Calu3 (cell line): ENCODE measurements at regions not wholly inside any gene's neighbourhood (a gene's known extent, or its start where the extent isn't known, plus 50 kb on each side); places are given as distances from the start of the nearest gene placed in this dataset.

ENCODE experiments used
- BruUV-seq: library from RNA; stranded (reverse); fragments of 400-500 nt; replicated peaks from 2 replicates; lab custom pipeline; 2021; lab: Mats Ljungman, UMichigan
- CTCF ChIA-PET: fragments of 300-600 bp; sonication (Branson Sonifier 250); formaldehyde crosslinking; loops from one replicate; lab custom pipeline; 2022; ENCODE audit warnings: antibody characterized with exemption; lab: Charles Lee
- DNase-seq: peaks from one replicate; pipeline ENCODE4 v3.0.0; 2022
- H3K27ac Mint-ChIP-seq: one replicate; pipeline ENCODE4 v1.8.0; 2022; ENCODE audit warnings: mixed read lengths; ENCODE audit not compliant: unreplicated experiment
- H3K27me3 Mint-ChIP-seq: one replicate; pipeline ENCODE4 v1.8.0; 2022; ENCODE audit warnings: mixed read lengths; ENCODE audit not compliant: unreplicated experiment
- H3K36me3 Mint-ChIP-seq: one replicate; pipeline ENCODE4 v1.8.0; 2022; ENCODE audit warnings: mild to moderate bottlenecking, moderate library complexity, mixed read lengths; ENCODE audit not compliant: insufficient read depth, unreplicated experiment
- H3K4me1 Mint-ChIP-seq: one replicate; pipeline ENCODE4 v1.8.0; 2022; ENCODE audit warnings: mild to moderate bottlenecking, low read depth, mixed read lengths; ENCODE audit not compliant: unreplicated experiment
- H3K4me3 Mint-ChIP-seq: one replicate; pipeline ENCODE4 v1.8.0; 2022; ENCODE audit warnings: mild to moderate bottlenecking, low read depth, moderate library complexity, mixed read lengths; ENCODE audit not compliant: unreplicated experiment
- H3K9me3 Mint-ChIP-seq: one replicate; pipeline ENCODE4 v1.8.0; 2022; ENCODE audit warnings: low read depth, mixed read lengths; ENCODE audit not compliant: unreplicated experiment
- intact Hi-C: fragments of 100-400 bp; cut with micrococcal nuclease; formaldehyde crosslinking; loops from one replicate; pipeline ENCODE4 v1.10.0; 2022; ENCODE audit not compliant: unreplicated experiment
- TF ChIP-seq, protein P1 (sequence below): fragments of 200-600 bp; IDR thresholded peaks from one replicate; pipeline ENCODE4 v1.8.0; 2022; ENCODE audit warnings: antibody characterized with exemption; ENCODE audit not compliant: unreplicated experiment

- no peak overlapping the region for H3K4me3 Mint-ChIP-seq
- CTCF ChIA-PET = no interaction called here
- no TSS peak for BruUV-seq
- intact Hi-C loops = no loop called here
- peaks cover 12% of the 10 kb centered on the region for H3K4me1 Mint-ChIP-seq
- no peaks in the 10 kb centered on the region for H3K27me3 Mint-ChIP-seq
- DNase-seq = no peak
- H3K9me3 Mint-ChIP-seq = no peaks in the 10 kb centered on the region
- H3K27ac Mint-ChIP-seq = no peak overlapping the region
- no peaks in the 10 kb centered on the region for H3K36me3 Mint-ChIP-seq
- TF ChIP-seq, protein P1, sequence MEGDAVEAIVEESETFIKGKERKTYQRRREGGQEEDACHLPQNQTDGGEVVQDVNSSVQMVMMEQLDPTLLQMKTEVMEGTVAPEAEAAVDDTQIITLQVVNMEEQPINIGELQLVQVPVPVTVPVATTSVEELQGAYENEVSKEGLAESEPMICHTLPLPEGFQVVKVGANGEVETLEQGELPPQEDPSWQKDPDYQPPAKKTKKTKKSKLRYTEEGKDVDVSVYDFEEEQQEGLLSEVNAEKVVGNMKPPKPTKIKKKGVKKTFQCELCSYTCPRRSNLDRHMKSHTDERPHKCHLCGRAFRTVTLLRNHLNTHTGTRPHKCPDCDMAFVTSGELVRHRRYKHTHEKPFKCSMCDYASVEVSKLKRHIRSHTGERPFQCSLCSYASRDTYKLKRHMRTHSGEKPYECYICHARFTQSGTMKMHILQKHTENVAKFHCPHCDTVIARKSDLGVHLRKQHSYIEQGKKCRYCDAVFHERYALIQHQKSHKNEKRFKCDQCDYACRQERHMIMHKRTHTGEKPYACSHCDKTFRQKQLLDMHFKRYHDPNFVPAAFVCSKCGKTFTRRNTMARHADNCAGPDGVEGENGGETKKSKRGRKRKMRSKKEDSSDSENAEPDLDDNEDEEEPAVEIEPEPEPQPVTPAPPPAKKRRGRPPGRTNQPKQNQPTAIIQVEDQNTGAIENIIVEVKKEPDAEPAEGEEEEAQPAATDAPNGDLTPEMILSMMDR = no peak
Observed at GRCh38 chrX:13518126-13518525, 51.3 kb upstream of the EGFL6 start.

GRCh38 chrX:13515211-13515930, 54.0 kb upstream of the EGFL6 start:
- no peaks in the 10 kb centered on the region for H3K27me3 Mint-ChIP-seq
- no peak for DNase-seq
- H3K4me3 Mint-ChIP-seq = no peak overlapping the region
- no peaks in the 10 kb centered on the region for H3K9me3 Mint-ChIP-seq
- CTCF ChIA-PET = interaction anchor here (0.6 kb wide), 1 partner anchor 483 kb away, joined by 4 read pairs; no protein-coding TSS in a partner anchor
- H3K36me3 Mint-ChIP-seq = no peaks in the 10 kb centered on the region
- BruUV-seq = no TSS peak
- TF ChIP-seq, protein P1 = no peak
- H3K4me1 Mint-ChIP-seq = peaks cover 9% of the 10 kb centered on the region
- no peak overlapping the region for H3K27ac Mint-ChIP-seq
- intact Hi-C loops = no loop called here

DNA sequence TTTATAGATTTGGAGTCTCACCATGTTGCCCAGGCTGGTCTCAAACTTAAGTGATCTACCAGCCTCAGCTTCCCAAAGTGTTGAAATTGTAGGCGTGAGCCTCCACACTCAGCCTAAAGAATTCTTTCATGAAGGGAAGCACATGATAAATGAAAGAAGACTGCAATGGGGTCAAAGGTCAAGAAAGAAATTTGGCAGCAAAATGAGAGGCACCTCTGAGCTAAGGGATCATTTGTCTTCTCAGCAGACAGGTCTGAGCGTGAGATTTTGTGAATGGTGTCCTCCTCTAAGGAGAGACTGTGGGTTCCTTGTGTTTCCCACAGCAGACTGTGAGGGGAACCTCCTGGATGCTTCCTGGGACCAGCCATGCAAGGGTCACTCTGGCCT, 57.5 kb upstream of the EGFL6 start:
- CTCF ChIA-PET = no interaction called here
- H3K27me3 Mint-ChIP-seq = no peaks in the 10 kb centered on the region

DNA sequence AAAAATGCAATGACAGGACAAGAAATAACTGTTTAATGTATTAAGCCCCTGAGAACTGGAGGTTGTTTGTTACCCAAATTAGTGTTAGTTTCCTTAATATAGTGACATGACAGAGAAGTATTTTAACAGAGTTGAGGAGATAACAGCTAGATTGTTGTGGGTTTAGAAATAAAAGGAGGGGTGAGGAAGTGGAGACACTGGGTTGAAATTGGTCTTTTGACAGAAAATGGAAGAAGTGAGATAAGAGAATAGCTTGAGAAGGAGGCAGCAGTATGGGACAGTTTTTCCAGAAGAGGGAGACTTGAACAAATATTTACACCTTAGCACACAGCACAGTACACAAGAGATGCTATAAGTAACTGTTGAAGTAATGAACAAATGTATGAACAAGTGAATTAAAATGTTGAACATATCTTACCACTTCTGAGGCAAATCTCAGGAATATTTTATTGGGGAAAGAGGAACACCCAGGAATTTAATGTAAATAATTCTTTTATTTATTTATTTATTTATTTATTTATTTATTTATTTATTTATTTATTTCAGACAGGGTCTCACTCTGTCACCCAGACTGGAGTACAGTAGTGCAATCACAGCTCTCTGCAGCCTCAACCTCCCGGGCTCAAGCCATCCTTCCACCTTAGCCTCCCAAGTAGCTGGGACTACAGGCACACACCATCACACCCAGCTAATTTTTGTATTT, 58.0 kb upstream of the EGFL6 start:
- H3K36me3 Mint-ChIP-seq = no peaks in the 10 kb centered on the region
- no peak overlapping the region for H3K27ac Mint-ChIP-seq
- no peaks in the 10 kb centered on the region for H3K27me3 Mint-ChIP-seq
- BruUV-seq = no TSS peak
- H3K4me3 Mint-ChIP-seq = no peak overlapping the region
- H3K4me1 Mint-ChIP-seq = no peaks in the 10 kb centered on the region
- CTCF ChIA-PET = no interaction called here
- H3K9me3 Mint-ChIP-seq = no peaks in the 10 kb centered on the region
- intact Hi-C loops = no loop called here
- DNase-seq = no peak
- TF ChIP-seq, protein P1 = no peak

More for the DNA sequence above, 57.5 kb upstream of the EGFL6 start:
- no peak overlapping the region for H3K4me3 Mint-ChIP-seq
- intact Hi-C loops = no loop called here
- no peaks in the 10 kb centered on the region for H3K4me1 Mint-ChIP-seq
- BruUV-seq = no TSS peak
- DNase-seq = no peak
- no peaks in the 10 kb centered on the region for H3K36me3 Mint-ChIP-seq
- no peaks in the 10 kb centered on the region for H3K9me3 Mint-ChIP-seq
- H3K27ac Mint-ChIP-seq = no peak overlapping the region
- TF ChIP-seq, protein P1 = no peak
